ENCODE measurements at regions not wholly inside any gene's neighbourhood (a gene's known extent, or its start where the extent isn't known, plus 50 kb on each side); places are given as distances from the start of the nearest gene placed in this dataset.

DNA sequence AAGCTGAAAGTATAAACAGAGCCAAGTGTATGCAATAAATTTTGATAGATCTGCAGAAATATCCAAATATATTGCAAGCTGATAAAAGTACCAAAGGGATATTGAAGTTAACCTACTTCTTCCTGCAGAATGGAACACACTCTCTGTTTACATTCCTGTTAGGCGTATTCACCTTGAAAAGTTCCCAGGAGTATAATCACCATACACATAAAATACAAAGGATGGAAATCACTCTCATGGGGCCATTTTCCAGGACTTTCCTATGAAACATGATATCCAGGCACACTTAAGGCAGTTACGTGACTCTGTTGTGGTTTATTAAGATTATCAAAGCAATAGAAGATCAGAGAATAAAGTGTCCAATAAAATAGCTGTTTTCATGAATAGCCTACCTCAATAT is 1142.3 kb downstream of the NLGN4X start:
- Histone ChIP-seq H3K36me3 (ENCODE audit: insufficient read depth, low read length) (no peaks in the 10 kb centered on the region), H3K9ac (ENCODE audit: low read depth, low read length, poor library complexity, severe bottlenecking) (no peak overlapping the region), H3K4me3 (ENCODE audit: low read length, poor library complexity, severe bottlenecking) (no peak overlapping the region), H3K79me2 (ENCODE audit: insufficient read depth, low read length) (no peaks in the 10 kb centered on the region), H3K4me1 (ENCODE audit: insufficient read depth, low read length, poor library complexity, severe bottlenecking) (no peaks in the 10 kb centered on the region), H3K9me3 (ENCODE audit: insufficient read depth, low read depth, low read length) (no peaks in the 10 kb centered on the region), H3K27me3 (ENCODE audit: insufficient read depth, low read length, poor library complexity, severe bottlenecking) (no peaks in the 10 kb centered on the region), H2AFZ (ENCODE audit: low read length) (no peak overlapping the region), H4K20me1 (ENCODE audit: insufficient read depth, low read length, poor library complexity, severe bottlenecking) (no peaks in the 10 kb centered on the region), H3K4me2 (ENCODE audit: low read depth, low read length, poor library complexity, severe bottlenecking) (no peak overlapping the region), H3F3A (ENCODE audit: low read depth) (no peaks in the 10 kb centered on the region), H3K9me2 (replicated peaks; ENCODE audit: low read depth, low read length) (no peaks in the 10 kb centered on the region)
- TF ChIP-seq EZH2phosphoT487 (IDR thresholded peaks at IDR 0.05; ENCODE audit: borderline replicate concordance), result no peak

DNA sequence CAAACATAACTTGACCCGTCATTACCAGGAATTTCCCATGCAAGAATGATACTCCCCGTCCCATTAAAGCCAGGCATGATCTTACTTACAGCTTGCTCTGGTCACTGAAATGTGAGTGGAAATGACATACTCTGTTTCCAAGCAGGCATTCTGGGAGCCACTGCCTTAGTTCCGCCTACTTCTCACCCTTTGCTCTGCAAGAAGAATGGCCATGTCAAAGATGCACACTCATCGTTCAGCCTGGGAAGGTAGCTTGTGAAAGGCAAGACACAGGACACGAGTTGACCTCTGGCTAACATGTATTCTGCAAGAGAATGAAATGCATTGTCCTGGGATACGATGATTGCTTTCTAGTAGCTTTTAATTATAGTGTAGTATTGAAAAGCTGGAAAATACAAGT is 1144.4 kb downstream of the NLGN4X start:
- TF ChIP-seq EZH2phosphoT487 (IDR thresholded peaks at IDR 0.05; ENCODE audit: borderline replicate concordance), result no peak
- TF ChIP-seq, protein P1, sequence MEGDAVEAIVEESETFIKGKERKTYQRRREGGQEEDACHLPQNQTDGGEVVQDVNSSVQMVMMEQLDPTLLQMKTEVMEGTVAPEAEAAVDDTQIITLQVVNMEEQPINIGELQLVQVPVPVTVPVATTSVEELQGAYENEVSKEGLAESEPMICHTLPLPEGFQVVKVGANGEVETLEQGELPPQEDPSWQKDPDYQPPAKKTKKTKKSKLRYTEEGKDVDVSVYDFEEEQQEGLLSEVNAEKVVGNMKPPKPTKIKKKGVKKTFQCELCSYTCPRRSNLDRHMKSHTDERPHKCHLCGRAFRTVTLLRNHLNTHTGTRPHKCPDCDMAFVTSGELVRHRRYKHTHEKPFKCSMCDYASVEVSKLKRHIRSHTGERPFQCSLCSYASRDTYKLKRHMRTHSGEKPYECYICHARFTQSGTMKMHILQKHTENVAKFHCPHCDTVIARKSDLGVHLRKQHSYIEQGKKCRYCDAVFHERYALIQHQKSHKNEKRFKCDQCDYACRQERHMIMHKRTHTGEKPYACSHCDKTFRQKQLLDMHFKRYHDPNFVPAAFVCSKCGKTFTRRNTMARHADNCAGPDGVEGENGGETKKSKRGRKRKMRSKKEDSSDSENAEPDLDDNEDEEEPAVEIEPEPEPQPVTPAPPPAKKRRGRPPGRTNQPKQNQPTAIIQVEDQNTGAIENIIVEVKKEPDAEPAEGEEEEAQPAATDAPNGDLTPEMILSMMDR (conservative IDR thresholded peaks at IDR 0.05; ENCODE audit: low read length), result no peak

DNA sequence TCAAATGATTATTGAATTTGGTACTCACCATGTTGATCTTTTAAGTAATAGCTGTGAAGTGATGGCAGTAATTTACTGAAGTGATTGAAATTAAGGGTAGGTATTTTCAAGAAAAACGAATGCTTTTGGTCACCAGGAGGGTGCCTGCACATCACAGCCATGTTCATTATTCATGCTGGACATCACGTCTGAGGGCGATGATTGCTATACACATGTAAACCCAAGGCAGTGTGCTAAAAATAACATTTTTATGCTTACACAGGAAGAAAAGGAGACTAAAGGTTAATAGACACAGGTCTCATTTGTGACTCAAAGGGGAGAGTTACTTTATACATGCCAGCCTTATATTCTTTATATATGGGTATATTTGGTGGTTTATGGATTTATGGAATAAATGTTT is 1146.0 kb downstream of the NLGN4X start:
- H3K36me3 ChIP-seq (ENCODE audit: insufficient read depth, low read length), result no peaks in the 10 kb centered on the region
- no peaks in the 10 kb centered on the region for H4K20me1 ChIP-seq (ENCODE audit: insufficient read depth, low read length, poor library complexity, severe bottlenecking)
- no peaks in the 10 kb centered on the region for H3K79me2 ChIP-seq (ENCODE audit: insufficient read depth, low read length)
- no peaks in the 10 kb centered on the region for H3K9me2 ChIP-seq (replicated peaks; ENCODE audit: low read depth, low read length)
- no peak overlapping the region for H2AFZ ChIP-seq (ENCODE audit: low read length)
- no peak overlapping the region for H3K4me2 ChIP-seq (ENCODE audit: low read depth, low read length, poor library complexity, severe bottlenecking)
- no peaks in the 10 kb centered on the region for H3K9me3 ChIP-seq (ENCODE audit: insufficient read depth, low read depth, low read length)
- no peaks in the 10 kb centered on the region for H3F3A ChIP-seq (ENCODE audit: low read depth)
- no peak overlapping the region for H3K9ac ChIP-seq (ENCODE audit: low read depth, low read length, poor library complexity, severe bottlenecking)
- H3K27me3 ChIP-seq (ENCODE audit: insufficient read depth, low read length, poor library complexity, severe bottlenecking), result no peaks in the 10 kb centered on the region
- no peaks in the 10 kb centered on the region for H3K4me1 ChIP-seq (ENCODE audit: insufficient read depth, low read length, poor library complexity, severe bottlenecking)
- TF ChIP-seq EZH2phosphoT487 (IDR thresholded peaks at IDR 0.05; ENCODE audit: borderline replicate concordance), result no peak
- TF ChIP-seq, protein P1 (conservative IDR thresholded peaks at IDR 0.05; ENCODE audit: low read length), result no peak
- H3K4me3 ChIP-seq (ENCODE audit: low read length, poor library complexity, severe bottlenecking), result no peak overlapping the region

More for the DNA sequence above, 1144.4 kb downstream of the NLGN4X start:
- H3K4me2 ChIP-seq (ENCODE audit: low read depth, low read length, poor library complexity, severe bottlenecking), result no peak overlapping the region
- no peaks in the 10 kb centered on the region for H3K9me3 ChIP-seq (ENCODE audit: insufficient read depth, low read depth, low read length)
- no peaks in the 10 kb centered on the region for H3K36me3 ChIP-seq (ENCODE audit: insufficient read depth, low read length)
- H3K9me2 ChIP-seq (replicated peaks; ENCODE audit: low read depth, low read length), result no peaks in the 10 kb centered on the region
- no peaks in the 10 kb centered on the region for H3K79me2 ChIP-seq (ENCODE audit: insufficient read depth, low read length)
- H3K27me3 ChIP-seq (ENCODE audit: insufficient read depth, low read length, poor library complexity, severe bottlenecking), result no peaks in the 10 kb centered on the region
- no peaks in the 10 kb centered on the region for H3F3A ChIP-seq (ENCODE audit: low read depth)
- no peaks in the 10 kb centered on the region for H4K20me1 ChIP-seq (ENCODE audit: insufficient read depth, low read length, poor library complexity, severe bottlenecking)
- H3K4me3 ChIP-seq (ENCODE audit: low read length, poor library complexity, severe bottlenecking), result no peak overlapping the region
- no peaks in the 10 kb centered on the region for H3K4me1 ChIP-seq (ENCODE audit: insufficient read depth, low read length, poor library complexity, severe bottlenecking)
- no peak overlapping the region for H2AFZ ChIP-seq (ENCODE audit: low read length)
- H3K9ac ChIP-seq (ENCODE audit: low read depth, low read length, poor library complexity, severe bottlenecking), result no peak overlapping the region

DNA sequence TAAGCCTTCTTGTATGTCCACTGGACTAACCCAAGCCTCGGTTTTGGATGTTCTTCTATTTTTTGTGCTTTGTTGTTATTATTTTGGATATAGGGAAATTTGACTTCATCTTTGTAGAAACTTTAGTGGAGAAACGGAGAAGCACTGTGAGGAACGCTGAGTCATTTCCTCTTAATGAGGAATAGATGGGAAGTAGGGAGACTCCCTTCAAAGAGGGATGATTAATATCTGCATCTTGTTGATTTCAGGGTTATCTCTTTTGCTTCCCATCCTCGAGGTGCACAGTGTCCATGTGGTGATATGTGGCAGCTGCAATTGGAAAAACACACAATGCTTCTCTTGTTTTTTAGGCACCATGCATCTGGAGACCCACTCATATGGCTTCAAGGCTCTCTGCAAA is 1147.9 kb downstream of the NLGN4X start:
- Histone ChIP-seq H3K27me3 (ENCODE audit: insufficient read depth, low read length, poor library complexity, severe bottlenecking) (no peaks in the 10 kb centered on the region), H3K9ac (ENCODE audit: low read depth, low read length, poor library complexity, severe bottlenecking) (no peak overlapping the region), H2AFZ (ENCODE audit: low read length) (no peak overlapping the region), H3K9me2 (replicated peaks; ENCODE audit: low read depth, low read length) (no peaks in the 10 kb centered on the region), H3K4me1 (ENCODE audit: insufficient read depth, low read length, poor library complexity, severe bottlenecking) (no peaks in the 10 kb centered on the region), H4K20me1 (ENCODE audit: insufficient read depth, low read length, poor library complexity, severe bottlenecking) (no peaks in the 10 kb centered on the region), H3K4me2 (ENCODE audit: low read depth, low read length, poor library complexity, severe bottlenecking) (no peak overlapping the region), H3K9me3 (ENCODE audit: insufficient read depth, low read depth, low read length) (no peaks in the 10 kb centered on the region), H3K36me3 (ENCODE audit: insufficient read depth, low read length) (no peaks in the 10 kb centered on the region), H3K79me2 (ENCODE audit: insufficient read depth, low read length) (no peaks in the 10 kb centered on the region), H3F3A (ENCODE audit: low read depth) (no peaks in the 10 kb centered on the region), H3K4me3 (ENCODE audit: low read length, poor library complexity, severe bottlenecking) (no peak overlapping the region)
- TF ChIP-seq, protein P1 (conservative IDR thresholded peaks at IDR 0.05; ENCODE audit: low read length), result no peak
- TF ChIP-seq EZH2phosphoT487 (IDR thresholded peaks at IDR 0.05; ENCODE audit: borderline replicate concordance), result no peak

Measured in Loucy (cell line).